ENCODE measurements at regions not wholly inside any gene's neighbourhood (a gene's known extent, or its start where the extent isn't known, plus 50 kb on each side); places are given as distances from the start of the nearest gene placed in this dataset.

- no peak overlapping the region for H3K27ac Mint-ChIP-seq
- no peaks in the 10 kb centered on the region for H3K36me3 ChIP-seq
- no peak overlapping the region for H3K4me3 Mint-ChIP-seq
- H3K36me3 Mint-ChIP-seq: no peaks in the 10 kb centered on the region
- peaks cover 5% of the 10 kb centered on the region for H3K4me1 Mint-ChIP-seq
- TF ChIP-seq CTCF (IDR thresholded peaks at IDR 0.05) (no peak), EZH2 (IDR thresholded peaks at IDR 0.05) (no peak), EZH2phosphoT487 (IDR thresholded peaks at IDR 0.05) (no peak)
- H3K27ac ChIP-seq: no peak overlapping the region
- peaks cover 3% of the 10 kb centered on the region for H3K4me1 ChIP-seq
- no peak overlapping the region for H2AFZ ChIP-seq (replicated peaks)
- H3K27me3 Mint-ChIP-seq (ENCODE audit: insufficient read depth, low read depth): peaks cover 6% of the 10 kb centered on the region
- H3F3A ChIP-seq (ENCODE audit: low read depth): no peaks in the 10 kb centered on the region
- no peaks in the 10 kb centered on the region for H3K79me2 ChIP-seq (ENCODE audit: low read depth)
- no peak overlapping the region for H3K4me3 ChIP-seq
- H3K9me3 Mint-ChIP-seq: peaks cover 3% of the 10 kb centered on the region
- no peaks in the 10 kb centered on the region for H3K27me3 ChIP-seq
- H3K4me2 ChIP-seq: no peak overlapping the region
- DNase-seq (ENCODE audit: low spot score): no peak
- no peaks in the 10 kb centered on the region for H4K20me1 ChIP-seq (ENCODE audit: low read depth)
- H3K9me3 ChIP-seq (ENCODE audit: low read depth): no peaks in the 10 kb centered on the region
- no peak overlapping the region for H3K9ac ChIP-seq
These were observed 93.2 kb upstream of the MYL10 start for GRCh38 chr7:101722247-101722646.

GRCh38 chr7:101723835-101724234 lies 93.6 kb upstream of the CUX1 start:
- no peak overlapping the region for H3K27ac Mint-ChIP-seq
- TF ChIP-seq CTCF (IDR thresholded peaks at IDR 0.05) (no peak), EZH2phosphoT487 (IDR thresholded peaks at IDR 0.05) (no peak), EZH2 (IDR thresholded peaks at IDR 0.05) (no peak)

GRCh38 chr7:101724957-101725356 lies 92.5 kb upstream of the CUX1 start:
- H3K27ac ChIP-seq: no peak overlapping the region
- no peak overlapping the region for H3K4me2 ChIP-seq
- H3K9ac ChIP-seq: no peak overlapping the region
- no peaks in the 10 kb centered on the region for H3K9me3 ChIP-seq (ENCODE audit: low read depth)
- H3K4me3 ChIP-seq: no peak overlapping the region
- no peaks in the 10 kb centered on the region for H4K20me1 ChIP-seq (ENCODE audit: low read depth)
- Mint-ChIP-seq H3K9me3 (peaks cover 3% of the 10 kb centered on the region), H3K27ac (no peak overlapping the region), H3K36me3 (no peaks in the 10 kb centered on the region), H3K27me3 (ENCODE audit: insufficient read depth, low read depth) (peaks cover 2% of the 10 kb centered on the region), H3K4me3 (no peak overlapping the region), H3K4me1 (peaks cover 4% of the 10 kb centered on the region)
- no peaks in the 10 kb centered on the region for H3K4me1 ChIP-seq
- H3K79me2 ChIP-seq (ENCODE audit: low read depth): no peaks in the 10 kb centered on the region
- no peaks in the 10 kb centered on the region for H3K27me3 ChIP-seq
- TF ChIP-seq EZH2 (IDR thresholded peaks at IDR 0.05) (no peak), EZH2phosphoT487 (IDR thresholded peaks at IDR 0.05) (no peak), CTCF (IDR thresholded peaks at IDR 0.05) (no peak)
- no peak overlapping the region for H2AFZ ChIP-seq (replicated peaks)
- no peaks in the 10 kb centered on the region for H3K36me3 ChIP-seq
- no peak for DNase-seq (ENCODE audit: low spot score)
- peaks cover 6% of the 10 kb centered on the region for H3F3A ChIP-seq (ENCODE audit: low read depth)

More at GRCh38 chr7:101723835-101724234, 93.6 kb upstream of the CUX1 start:
- H3K9me3 Mint-ChIP-seq: peaks cover 3% of the 10 kb centered on the region
- Histone ChIP-seq H3K9me3 (ENCODE audit: low read depth) (no peaks in the 10 kb centered on the region), H3K4me3 (no peak overlapping the region), H3K4me2 (no peak overlapping the region), H3K27me3 (no peaks in the 10 kb centered on the region), H3K36me3 (no peaks in the 10 kb centered on the region), H3K4me1 (no peaks in the 10 kb centered on the region), H3K27ac (no peak overlapping the region), H3K9ac (no peak overlapping the region), H4K20me1 (ENCODE audit: low read depth) (no peaks in the 10 kb centered on the region), H3K79me2 (ENCODE audit: low read depth) (no peaks in the 10 kb centered on the region), H2AFZ (replicated peaks) (no peak overlapping the region), H3F3A (ENCODE audit: low read depth) (peaks cover 6% of the 10 kb centered on the region)
- H3K27me3 Mint-ChIP-seq (ENCODE audit: insufficient read depth, low read depth): peaks cover 6% of the 10 kb centered on the region
- no peaks in the 10 kb centered on the region for H3K36me3 Mint-ChIP-seq
- no peak overlapping the region for H3K4me3 Mint-ChIP-seq
- DNase-seq (ENCODE audit: low spot score): no peak
- no peaks in the 10 kb centered on the region for H3K4me1 Mint-ChIP-seq
